Osteoblast (primary cell): ENCODE measurements at regions not wholly inside any gene's neighbourhood (a gene's known extent, or its start where the extent isn't known, plus 50 kb on each side); places are given as distances from the start of the nearest gene placed in this dataset.
"Not testable (repeated sequence)": the region's sequence is repeated elsewhere in the genome, so short reads cannot be mapped to it uniquely, and the experiment has no call there.

Experiments used
- DNase-seq: peaks from one replicate; pipeline ENCODE4 v3.0.0; 2011; ENCODE audit warnings: low spot score, mixed read lengths; ENCODE audit not compliant: insufficient read length; ENCODE audit errors: missing footprints
- H2AFZ ChIP-seq: 2 replicates; pipeline ENCODE4 v1.6.0; 2011; ENCODE audit warnings: mild to moderate bottlenecking, low read length
- H3K27ac ChIP-seq: 2 replicates; pipeline ENCODE4 v1.5.1; 2011; ENCODE audit warnings: mild to moderate bottlenecking, low read depth, low read length, moderate library complexity
- H3K27me3 ChIP-seq: 2 replicates; pipeline ENCODE4 v1.6.0; 2012; ENCODE audit warnings: mild to moderate bottlenecking, control low read depth, inconsistent platforms, low read length, moderate library complexity; ENCODE audit not compliant: insufficient read depth
- H3K36me3 ChIP-seq: 2 replicates; pipeline ENCODE4 v1.5.1; 2011; ENCODE audit warnings: mild to moderate bottlenecking, low read length, control low read depth, moderate library complexity; ENCODE audit not compliant: insufficient read depth
- H3K4me1 ChIP-seq: 2 replicates; pipeline ENCODE4 v1.5.1; 2011; ENCODE audit warnings: mild to moderate bottlenecking, low read length, control low read depth, moderate library complexity; ENCODE audit not compliant: insufficient read depth
- H3K4me2 ChIP-seq: 2 replicates; pipeline ENCODE4 v1.6.0; 2011; ENCODE audit warnings: mild to moderate bottlenecking, low read length; ENCODE audit not compliant: insufficient read depth
- H3K4me3 ChIP-seq: fragments of 200-600 bp; sonication (generic); 3 replicates; pipeline ENCODE4 v1.5.1; 2012; ENCODE audit warnings: mild to moderate bottlenecking, low read length, inconsistent platforms; ENCODE audit not compliant: insufficient read depth
- H3K79me2 ChIP-seq: 2 replicates; pipeline ENCODE4 v1.6.0; 2012; ENCODE audit warnings: mild to moderate bottlenecking, low read length, control low read depth, inconsistent platforms; ENCODE audit not compliant: insufficient read depth
- H3K9me3 ChIP-seq: 2 replicates; pipeline ENCODE4 v1.5.1; 2011; ENCODE audit warnings: low read depth, low read length, control low read depth
- H4K20me1 ChIP-seq: 2 replicates; pipeline ENCODE4 v1.6.0; 2012; ENCODE audit warnings: mild to moderate bottlenecking, low read length, control low read depth; ENCODE audit not compliant: insufficient read depth
- CTCF ChIP-seq: IDR thresholded peaks from 2 replicates; pipeline ENCODE4 v1.5.1; 2011; ENCODE audit warnings: mild to moderate bottlenecking, low read depth, low read length, moderate library complexity; ENCODE audit errors: extremely low read depth

- H3K79me2 ChIP-seq: no peaks in the 10 kb centered on the region
- no peaks in the 10 kb centered on the region for H3K4me1 ChIP-seq
- no peaks in the 10 kb centered on the region for H3K27me3 ChIP-seq
- H2AFZ ChIP-seq: no peak overlapping the region
- H3K4me2 ChIP-seq: no peak overlapping the region
- no peaks in the 10 kb centered on the region for H4K20me1 ChIP-seq
- H3K36me3 ChIP-seq: no peaks in the 10 kb centered on the region
- no peak overlapping the region for H3K27ac ChIP-seq
- H3K9me3 ChIP-seq: peaks cover 3% of the 10 kb centered on the region
- DNase-seq: no peak
- no peak overlapping the region for H3K4me3 ChIP-seq
- TF ChIP-seq CTCF: no peak
These were observed 325.6 kb downstream of the BTBD3 start for GRCh38 chr20:12243327-12243726.

GRCh38 chr20:12248481-12248880, 330.8 kb downstream of the BTBD3 start:
- H4K20me1 ChIP-seq: no peaks in the 10 kb centered on the region
- H3K4me3 ChIP-seq: no peak overlapping the region
- H3K27me3 ChIP-seq: no peaks in the 10 kb centered on the region
- H3K4me2 ChIP-seq: no peak overlapping the region
- peaks cover 3% of the 10 kb centered on the region for H3K9me3 ChIP-seq
- TF ChIP-seq CTCF: no peak
- no peak overlapping the region for H3K27ac ChIP-seq
- no peak for DNase-seq
- H3K36me3 ChIP-seq: no peaks in the 10 kb centered on the region
- no peak overlapping the region for H2AFZ ChIP-seq
- H3K4me1 ChIP-seq: no peaks in the 10 kb centered on the region
- no peaks in the 10 kb centered on the region for H3K79me2 ChIP-seq

- not testable (repeated sequence) for H3K36me3 ChIP-seq, H2AFZ ChIP-seq, H3K27me3 ChIP-seq, H3K4me2 ChIP-seq, H3K9me3 ChIP-seq, H3K27ac ChIP-seq, H4K20me1 ChIP-seq, H3K79me2 ChIP-seq, DNase-seq, H3K4me1 ChIP-seq, H3K4me3 ChIP-seq
These were observed 333.0 kb downstream of the BTBD3 start for GRCh38 chr20:12250661-12251060.

GRCh38 chr20:12252793-12253192, 335.1 kb downstream of the BTBD3 start:
- no peak overlapping the region for H3K27ac ChIP-seq
- H4K20me1 ChIP-seq: no peaks in the 10 kb centered on the region
- no peaks in the 10 kb centered on the region for H3K79me2 ChIP-seq
- H3K27me3 ChIP-seq: no peaks in the 10 kb centered on the region
- H3K9me3 ChIP-seq: no peaks in the 10 kb centered on the region
- H2AFZ ChIP-seq: no peak overlapping the region
- H3K4me1 ChIP-seq: no peaks in the 10 kb centered on the region
- H3K4me3 ChIP-seq: no peak overlapping the region
- no peak for DNase-seq
- H3K36me3 ChIP-seq: no peaks in the 10 kb centered on the region
- TF ChIP-seq CTCF: no peak
- no peak overlapping the region for H3K4me2 ChIP-seq
